GM18505 (cell line): ENCODE measurements at regions not wholly inside any gene's neighbourhood (a gene's known extent, or its start where the extent isn't known, plus 50 kb on each side); places are given as distances from the start of the nearest gene placed in this dataset.

Experiments used
- ATAC-seq: cut with Tn5 transposase; IDR thresholded peaks from one replicate; pipeline ENCODE4 v1.9.1; 2021; ENCODE audit not compliant: unreplicated experiment
- POLR2A ChIP-seq: IDR thresholded peaks from 4 replicates; pipeline ENCODE4 v1.6.1; 2011; ENCODE audit warnings: borderline replicate concordance; ENCODE audit not compliant: insufficient read depth, insufficient read length; ENCODE audit errors: extremely low read depth

DNA sequence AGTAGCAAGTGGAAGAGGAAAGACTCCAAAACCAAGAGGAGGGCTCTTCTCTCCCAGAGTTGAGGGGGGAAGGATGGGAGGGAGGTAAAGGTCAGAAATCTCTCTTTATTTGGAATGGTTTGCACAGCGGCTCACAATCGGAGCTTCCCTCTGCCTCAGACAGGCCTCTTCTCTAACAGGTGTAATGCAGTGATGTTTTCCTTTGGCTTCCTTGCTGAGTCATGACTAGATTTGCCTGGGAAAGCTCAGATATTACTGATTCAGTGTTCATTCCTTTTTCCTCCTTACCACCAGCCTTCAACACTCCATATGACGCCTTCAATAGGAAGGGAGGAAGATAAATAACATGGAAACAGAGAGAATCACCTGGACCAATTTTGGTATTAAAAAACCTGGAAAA is 136.6 kb downstream of the RNF152 start:
- no peak for ATAC-seq
- TF ChIP-seq POLR2A, result no peak

DNA sequence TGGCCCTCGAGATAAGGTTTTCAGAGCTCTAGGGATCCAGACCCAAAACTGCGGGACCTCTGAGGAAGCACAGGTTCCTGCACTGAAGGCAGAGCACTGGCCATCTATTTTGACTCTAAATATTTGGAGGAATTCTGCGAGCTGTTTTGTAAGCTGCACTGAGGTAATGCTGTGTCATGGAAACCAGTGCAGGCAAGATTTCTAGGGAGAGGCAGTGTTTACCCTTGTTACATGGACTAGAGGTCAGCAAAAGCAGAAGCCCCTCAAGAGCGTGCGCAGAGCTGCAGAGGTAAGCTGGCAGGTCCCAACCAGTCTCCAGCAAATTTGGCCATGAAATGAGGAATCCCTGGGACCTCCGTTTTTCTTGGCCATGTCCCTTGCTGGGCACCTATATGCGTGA is 137.3 kb downstream of the RNF152 start:
- no peak for TF ChIP-seq POLR2A
- ATAC-seq, result no peak

- ATAC-seq, result no peak
- no peak for TF ChIP-seq POLR2A
Observed at GRCh38 chr18:61754039-61754583, 138.7 kb downstream of the RNF152 start.

DNA sequence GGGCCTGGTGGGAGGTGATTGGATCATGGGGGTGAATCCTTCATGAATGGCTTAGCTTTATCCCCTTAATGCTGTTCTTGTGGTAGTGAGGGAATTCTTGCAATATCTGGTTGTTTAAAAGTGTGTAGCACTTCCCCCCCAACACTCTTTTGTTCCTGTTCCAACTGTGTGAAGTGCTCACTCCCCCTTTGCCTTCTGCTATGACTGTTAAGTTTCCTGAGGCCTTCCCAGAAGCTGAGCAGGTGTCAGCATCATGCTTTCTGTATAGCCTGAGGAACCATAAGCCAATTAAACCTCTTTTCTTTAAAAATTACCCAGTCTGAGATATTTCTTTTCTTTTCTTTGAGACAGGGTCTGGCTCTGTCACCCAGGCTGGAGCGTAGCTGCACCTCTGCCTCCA is 139.4 kb downstream of the RNF152 start:
- TF ChIP-seq POLR2A, result no peak

DNA sequence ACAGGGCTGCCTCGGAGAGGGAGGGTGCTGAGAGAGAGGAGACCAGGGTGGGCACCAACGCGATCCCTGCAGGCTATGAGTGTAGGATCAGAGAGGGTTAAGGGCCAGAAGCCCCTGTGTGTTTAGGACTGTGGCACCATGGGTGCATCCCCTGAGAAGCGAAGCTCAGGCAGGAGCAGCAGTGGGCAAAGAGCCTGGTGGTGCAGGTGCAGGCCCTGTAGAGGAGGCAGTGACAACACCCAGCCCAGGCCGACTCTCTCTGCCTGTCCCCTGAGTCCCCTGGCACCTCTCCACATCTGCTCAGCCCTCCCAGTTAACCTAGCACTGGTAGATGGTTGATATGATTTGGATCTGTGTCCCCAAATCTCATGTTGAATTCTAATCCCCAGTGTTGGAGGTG is 139.8 kb downstream of the RNF152 start:
- TF ChIP-seq POLR2A, result no peak
- ATAC-seq, result no peak

More for the DNA sequence above, 139.4 kb downstream of the RNF152 start:
- ATAC-seq, result no peak

- no peak for ATAC-seq
- TF ChIP-seq POLR2A, result no peak
Observed at GRCh38 chr18:61750840-61751668, 141.8 kb downstream of the RNF152 start.

GRCh38 chr18:61749546-61749945 is 143.3 kb downstream of the RNF152 start:
- no peak for TF ChIP-seq POLR2A
- ATAC-seq, result no peak

GRCh38 chr18:61749031-61749430 is 143.8 kb downstream of the RNF152 start:
- ATAC-seq, result no peak
- no peak for TF ChIP-seq POLR2A

GRCh38 chr18:61748004-61748403 is 144.8 kb downstream of the RNF152 start:
- ATAC-seq, result no peak
- no peak for TF ChIP-seq POLR2A

GRCh38 chr18:61743775-61744531 is 148.9 kb downstream of the RNF152 start:
- no peak for ATAC-seq
- TF ChIP-seq POLR2A, result no peak

DNA sequence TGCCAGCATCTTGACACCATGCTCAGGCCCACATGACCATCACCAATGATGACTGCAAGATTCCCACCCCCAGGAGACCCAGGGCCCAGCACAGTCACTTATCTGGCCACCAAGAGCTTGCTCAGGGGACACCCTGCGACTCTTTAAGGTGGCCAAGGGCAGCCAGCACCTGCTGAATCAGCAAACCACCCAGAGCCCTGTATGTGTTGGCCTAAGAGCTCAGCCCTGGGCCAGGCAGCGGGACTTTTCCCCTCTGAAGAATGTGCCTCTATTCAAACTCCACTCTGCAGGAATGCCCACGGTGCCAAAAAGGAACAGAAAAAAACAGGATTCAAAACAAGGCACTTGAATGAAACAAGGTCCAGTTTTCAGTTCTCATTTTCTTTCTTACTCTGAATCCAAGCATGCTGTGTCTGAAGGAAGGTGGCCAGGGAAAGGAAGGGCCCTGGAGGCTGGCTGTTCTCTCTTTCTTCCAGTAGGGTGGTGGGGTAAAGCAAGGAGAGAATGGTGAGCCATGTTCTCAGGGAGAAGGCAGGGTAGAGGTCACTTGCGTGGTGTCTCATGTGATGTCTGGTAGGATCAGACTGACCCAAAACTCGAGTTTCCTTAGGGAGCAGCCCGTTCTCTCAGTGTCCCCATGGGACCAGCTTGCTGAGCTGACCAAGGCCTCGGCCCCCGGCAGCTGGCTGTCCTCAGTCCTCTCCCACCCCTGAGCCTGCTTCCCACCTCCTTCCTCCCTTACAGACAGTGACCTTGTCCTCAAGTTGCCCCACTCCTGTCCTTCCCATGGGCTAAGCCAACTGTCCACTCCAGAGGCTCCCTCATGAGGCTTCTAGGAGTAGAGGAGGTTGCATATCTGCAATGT is 150.0 kb downstream of the RNF152 start:
- no peak for ATAC-seq
- no peak for TF ChIP-seq POLR2A

GRCh38 chr18:61741881-61742454 is 150.8 kb downstream of the RNF152 start:
- ATAC-seq, result no peak
- no peak for TF ChIP-seq POLR2A
